ENCODE measurements at regions not wholly inside any gene's neighbourhood (a gene's known extent, or its start where the extent isn't known, plus 50 kb on each side); places are given as distances from the start of the nearest gene placed in this dataset.

- DNase-seq: no peak
These were observed 193.5 kb downstream of the RWDD3 start for GRCh38 chr1:95427525-95427924.

- no peak for DNase-seq
These were observed 197.2 kb downstream of the RWDD3 start for GRCh38 chr1:95431235-95431634.

GRCh38 chr1:95435611-95436010 lies 201.6 kb downstream of the RWDD3 start:
- no peak for DNase-seq

- DNase-seq: no peak
These were observed 203.0 kb downstream of the RWDD3 start for GRCh38 chr1:95437011-95437410.

DNA sequence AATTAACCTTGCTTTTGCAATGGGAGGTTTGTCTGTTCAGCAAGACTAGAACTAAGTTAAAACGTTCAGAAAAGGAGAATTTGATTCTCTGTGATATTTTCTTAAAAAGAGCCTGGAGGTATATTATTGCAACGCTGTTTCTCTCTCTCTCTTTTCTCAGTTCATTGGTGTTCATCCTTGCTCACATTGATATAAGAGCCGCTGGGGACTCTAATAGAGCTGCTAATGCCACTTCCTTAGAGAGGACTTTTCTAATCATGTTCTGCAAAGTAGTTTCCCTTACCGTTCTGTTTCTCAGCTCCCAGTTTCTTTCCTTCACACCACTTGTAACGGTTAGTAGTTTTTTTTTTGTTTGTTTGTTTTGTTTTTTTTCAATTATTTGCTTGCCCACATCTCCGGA lies 203.8 kb downstream of the RWDD3 start:
- DNase-seq: no peak

GRCh38 chr1:95438218-95438948 lies 204.4 kb downstream of the RWDD3 start:
- no peak for DNase-seq

DNA sequence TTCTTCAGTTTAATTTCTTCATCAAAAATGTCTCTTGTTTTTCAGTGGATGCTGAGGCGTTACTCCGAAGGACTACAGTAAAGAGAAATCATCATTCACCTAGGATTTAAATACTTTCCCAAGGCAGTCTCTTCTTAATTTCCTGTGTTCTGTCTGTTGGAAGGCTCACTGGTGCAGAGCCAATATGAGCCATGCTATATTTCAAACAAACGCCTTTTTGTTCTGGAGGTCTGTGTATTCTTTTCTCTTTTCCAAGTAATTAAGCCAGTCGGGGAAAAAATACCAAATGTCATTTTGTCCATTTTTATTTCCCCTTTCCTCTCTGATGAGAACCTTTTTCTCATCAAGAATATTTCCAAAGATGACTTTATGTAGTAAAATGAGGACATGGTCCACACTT lies 206.5 kb downstream of the RWDD3 start:
- DNase-seq: peak in 1 of 51 donors; percentile 1

DNA sequence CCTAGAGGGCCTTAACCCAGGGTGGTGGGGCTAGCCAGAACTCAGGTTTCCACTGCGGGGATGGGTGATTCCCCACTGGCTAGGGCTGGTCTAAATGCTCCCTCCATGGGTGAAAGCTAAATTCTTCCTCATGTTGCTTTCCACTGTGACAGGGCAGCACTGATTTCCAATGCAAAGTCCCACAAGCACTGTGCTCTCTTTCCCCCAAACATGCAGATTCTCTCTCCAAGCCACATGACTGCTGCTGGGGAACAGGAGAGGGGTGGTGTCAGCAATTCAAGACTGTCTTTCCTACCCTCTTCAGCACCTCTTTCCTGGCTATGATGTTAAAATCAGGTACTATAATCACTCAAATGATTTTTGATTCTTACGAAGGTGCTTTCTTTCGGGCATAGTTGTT lies 215.5 kb downstream of the RWDD3 start:
- DNase-seq: no peak

GRCh38 chr1:95451054-95451453 lies 217.0 kb downstream of the RWDD3 start:
- no peak for DNase-seq

GRCh38 chr1:95451904-95452303 lies 217.9 kb downstream of the RWDD3 start:
- DNase-seq: no peak

GRCh38 chr1:95453053-95453452 lies 219.0 kb downstream of the RWDD3 start:
- DNase-seq: no peak

DNA sequence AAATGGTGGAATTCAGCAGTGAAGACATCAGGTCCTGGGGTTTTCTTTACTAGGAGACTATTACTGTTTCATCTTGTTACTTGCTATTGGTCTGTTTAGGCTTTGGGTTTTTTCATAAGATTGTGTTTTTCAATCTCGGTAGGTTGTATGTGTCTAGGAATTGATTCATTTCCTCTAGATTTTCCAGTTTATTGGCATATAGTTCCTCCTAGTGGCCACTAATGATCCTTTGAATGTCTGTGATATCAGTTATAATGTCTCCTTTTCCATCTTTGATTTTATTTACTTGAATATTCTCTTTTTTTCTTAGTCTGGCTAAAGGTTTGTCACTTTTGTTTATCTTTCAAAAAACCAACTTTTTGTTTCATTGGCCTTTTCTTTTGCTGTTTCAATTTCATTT lies 233.0 kb downstream of the RWDD3 start:
- DNase-seq: no peak

DNA sequence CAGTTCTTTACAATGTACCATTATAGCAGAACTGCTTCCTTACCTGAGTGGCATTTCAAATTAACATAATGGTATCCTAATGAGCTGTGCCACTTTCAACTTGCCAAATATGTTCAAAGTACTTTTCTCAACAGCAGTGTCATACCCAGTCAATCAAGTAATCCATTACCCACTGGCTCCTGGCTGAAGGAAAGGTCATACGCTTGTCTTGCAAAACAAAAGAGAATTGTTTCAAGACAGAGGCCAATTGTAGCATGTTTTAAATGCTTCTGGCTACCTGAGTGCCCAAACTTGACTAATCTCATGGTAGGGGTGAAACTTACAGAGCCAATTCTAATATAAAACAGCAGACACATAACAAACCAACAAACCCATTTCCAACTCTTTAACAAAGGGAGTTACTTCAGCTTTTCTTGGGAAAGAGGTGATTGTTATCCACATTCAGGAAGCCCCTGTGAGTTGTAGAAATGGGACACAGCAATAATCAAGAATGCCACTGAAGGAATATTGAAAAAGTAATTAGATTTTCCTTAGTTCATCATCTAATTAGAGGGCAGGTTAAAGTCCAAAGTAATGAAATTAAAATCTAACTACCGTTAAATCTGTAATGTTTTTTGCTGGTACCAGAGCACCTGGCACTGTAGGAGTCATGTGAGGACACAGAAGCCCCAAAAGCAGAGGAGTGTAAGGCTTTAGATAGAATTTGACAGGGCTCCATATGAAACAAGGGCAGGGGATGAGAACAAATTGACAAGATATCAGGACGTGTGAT lies 241.9 kb downstream of the RWDD3 start:
- no peak for DNase-seq

DNA sequence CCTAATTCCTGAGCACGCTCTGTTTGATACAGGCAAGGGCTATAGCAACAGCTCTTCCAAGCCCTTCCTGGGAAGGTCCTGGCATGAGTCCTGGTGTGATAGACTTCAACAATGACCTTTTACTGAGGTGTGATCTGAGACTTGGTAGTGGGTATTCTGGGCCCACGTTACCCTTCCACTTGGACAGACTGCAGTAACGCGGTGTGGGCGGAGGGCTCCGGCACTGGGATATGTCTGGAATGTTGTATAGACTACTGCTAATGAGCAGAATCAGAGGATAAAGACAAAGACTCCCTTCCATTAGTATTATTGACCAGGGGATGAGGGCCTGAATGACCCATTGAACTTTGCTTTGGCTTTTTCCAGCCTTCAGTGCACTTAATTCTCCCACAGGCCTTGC lies 262.3 kb downstream of the RWDD3 start:
- DNase-seq: no peak

- no peak for DNase-seq
These were observed 262.8 kb downstream of the RWDD3 start for GRCh38 chr1:95496773-95497172.

- DNase-seq: no peak
These were observed 263.6 kb downstream of the RWDD3 start for GRCh38 chr1:95497566-95497965.

DNA sequence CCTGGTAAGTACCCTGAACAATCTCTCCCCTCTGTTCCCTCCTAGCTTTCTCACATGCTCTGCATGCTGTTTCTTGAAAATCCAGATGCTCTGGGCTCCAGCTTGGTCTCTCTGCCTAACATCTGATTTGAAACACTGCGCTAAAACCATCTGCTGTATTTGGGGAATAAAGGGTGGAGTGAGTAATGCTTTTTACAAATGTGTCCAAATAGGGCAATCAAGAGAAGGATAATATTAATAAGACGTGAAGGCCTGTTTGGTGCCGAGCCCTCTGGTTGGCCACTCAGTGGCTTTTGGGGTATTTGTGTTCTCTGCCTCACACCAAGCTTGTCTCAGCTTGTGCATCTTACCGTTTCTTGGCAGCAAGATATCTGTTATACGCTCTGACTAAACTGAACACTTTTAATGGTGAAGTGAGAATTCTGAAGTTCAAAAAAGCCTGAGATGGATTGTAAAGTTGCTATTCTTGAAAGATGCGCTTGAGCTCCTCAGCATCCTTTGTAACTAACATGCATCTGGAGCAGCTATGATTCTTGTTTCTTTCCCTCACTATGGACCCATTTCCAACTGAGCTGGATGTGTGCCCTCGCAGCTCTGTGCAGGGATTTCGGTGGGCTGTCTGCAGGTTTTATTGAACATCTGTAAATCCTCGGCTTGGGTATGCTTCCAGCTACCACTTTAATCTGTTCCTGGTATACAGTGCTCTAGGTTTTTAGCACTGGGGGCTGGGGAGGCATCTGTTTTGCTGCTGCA lies 269.4 kb downstream of the RWDD3 start:
- DNase-seq: no peak

DNA sequence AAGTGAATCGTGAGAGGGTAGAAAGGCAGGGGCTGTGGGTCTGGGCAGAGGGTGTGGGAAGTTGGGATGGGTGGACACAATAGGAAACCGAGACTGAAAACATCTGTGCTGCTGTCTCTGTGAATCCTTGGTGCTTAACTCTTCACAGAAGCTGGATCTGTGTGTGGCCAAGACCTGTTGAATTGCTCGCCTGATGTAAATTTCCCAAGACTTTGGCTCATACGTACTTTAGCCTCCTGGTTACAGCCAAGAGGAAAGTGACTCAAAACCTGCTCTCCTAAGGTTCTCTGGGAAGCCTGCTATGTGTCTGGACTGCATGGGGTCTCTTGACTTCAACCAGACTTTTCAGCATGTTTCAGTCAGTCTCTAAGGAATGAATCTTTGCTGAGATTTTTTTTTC lies 270.3 kb downstream of the RWDD3 start:
- no peak for DNase-seq

DNA sequence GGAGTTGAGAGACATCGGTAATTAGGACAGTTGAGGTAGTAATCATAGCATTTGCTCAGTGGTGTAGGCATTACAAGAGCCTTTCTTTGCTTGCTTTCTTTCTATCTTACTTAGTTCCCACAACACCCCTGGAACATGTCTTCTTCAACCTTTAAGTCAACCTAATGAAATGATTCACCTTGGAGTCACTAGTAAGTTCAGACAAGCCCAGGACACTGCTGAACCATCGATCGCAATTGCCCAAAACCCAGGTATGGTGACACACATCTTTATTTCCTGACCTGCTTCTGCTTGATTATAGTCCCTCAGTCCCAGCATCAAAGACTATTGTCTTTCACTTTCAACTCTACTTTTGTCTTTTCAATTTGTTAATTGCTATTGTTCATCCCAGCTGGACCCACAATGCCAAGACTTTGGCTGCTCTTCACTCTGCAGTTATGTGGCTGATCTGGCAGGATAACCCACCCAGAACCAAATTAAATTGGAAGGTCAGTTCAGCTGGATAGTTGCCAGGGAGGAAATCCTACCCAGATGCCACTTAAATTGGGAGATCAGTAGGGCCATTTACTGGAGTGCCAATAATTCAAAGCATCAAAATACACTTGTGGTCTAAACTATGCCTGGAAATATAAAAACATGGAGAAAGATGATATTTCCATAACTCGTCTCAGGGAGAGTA lies 272.9 kb downstream of the RWDD3 start:
- DNase-seq: no peak

GRCh38 chr1:95509989-95510388 lies 276.0 kb downstream of the RWDD3 start:
- peak in 1 of 51 donors; percentile 17 for DNase-seq

- no peak for DNase-seq
These were observed 278.9 kb downstream of the RWDD3 start for GRCh38 chr1:95512925-95513324.

GRCh38 chr1:95517506-95517905 lies 283.5 kb downstream of the RWDD3 start:
- no peak for DNase-seq
